ENCODE measurements at regions not wholly inside any gene's neighbourhood (a gene's known extent, or its start where the extent isn't known, plus 50 kb on each side); places are given as distances from the start of the nearest gene placed in this dataset.

- Histone ChIP-seq H3K27me3 (ENCODE audit: control insufficient read depth, insufficient read depth, low read length) (peaks cover 3% of the 10 kb centered on the region), H3K36me3 (ENCODE audit: control insufficient read depth, insufficient read depth, low read length) (no peaks in the 10 kb centered on the region), H3K4me3 (ENCODE audit: low read depth, low read length) (no peak overlapping the region)
- no peak for TF ChIP-seq CTCF (IDR thresholded peaks at IDR 0.05; ENCODE audit: insufficient read depth, low read length, poor library complexity, severe bottlenecking)
- DNase-seq (ENCODE audit: low read depth) = no peak
Measured at GRCh38 chr2:65869296-65869695, 436.9 kb upstream of the SPRED2 start.

- Histone ChIP-seq H3K27me3 (ENCODE audit: control insufficient read depth, insufficient read depth, low read length) (peaks cover 3% of the 10 kb centered on the region), H3K4me3 (ENCODE audit: low read depth, low read length) (no peak overlapping the region), H3K36me3 (ENCODE audit: control insufficient read depth, insufficient read depth, low read length) (no peaks in the 10 kb centered on the region)
- no peak for TF ChIP-seq CTCF (IDR thresholded peaks at IDR 0.05; ENCODE audit: insufficient read depth, low read length, poor library complexity, severe bottlenecking)
- DNase-seq (ENCODE audit: low read depth) = no peak
Measured at GRCh38 chr2:65868177-65868576, 435.8 kb upstream of the SPRED2 start.

GRCh38 chr2:65867446-65867845, 435.0 kb upstream of the SPRED2 start:
- DNase-seq (ENCODE audit: low read depth) = no peak
- Histone ChIP-seq H3K36me3 (ENCODE audit: control insufficient read depth, insufficient read depth, low read length) (no peaks in the 10 kb centered on the region), H3K4me3 (ENCODE audit: low read depth, low read length) (no peak overlapping the region), H3K27me3 (ENCODE audit: control insufficient read depth, insufficient read depth, low read length) (peaks cover 3% of the 10 kb centered on the region)
- no peak for TF ChIP-seq CTCF (IDR thresholded peaks at IDR 0.05; ENCODE audit: insufficient read depth, low read length, poor library complexity, severe bottlenecking)

- Histone ChIP-seq H3K27me3 (ENCODE audit: control insufficient read depth, insufficient read depth, low read length) (peaks cover 3% of the 10 kb centered on the region), H3K4me3 (ENCODE audit: low read depth, low read length) (no peak overlapping the region), H3K36me3 (ENCODE audit: control insufficient read depth, insufficient read depth, low read length) (no peaks in the 10 kb centered on the region)
- TF ChIP-seq CTCF (IDR thresholded peaks at IDR 0.05; ENCODE audit: insufficient read depth, low read length, poor library complexity, severe bottlenecking) = no peak
- DNase-seq (ENCODE audit: low read depth) = no peak
Measured at GRCh38 chr2:65866148-65866547, 433.7 kb upstream of the SPRED2 start.

GRCh38 chr2:65864619-65865018, 432.2 kb upstream of the SPRED2 start:
- no peak for TF ChIP-seq CTCF (IDR thresholded peaks at IDR 0.05; ENCODE audit: insufficient read depth, low read length, poor library complexity, severe bottlenecking)
- Histone ChIP-seq H3K27me3 (ENCODE audit: control insufficient read depth, insufficient read depth, low read length) (no peaks in the 10 kb centered on the region), H3K4me3 (ENCODE audit: low read depth, low read length) (no peak overlapping the region), H3K36me3 (ENCODE audit: control insufficient read depth, insufficient read depth, low read length) (no peaks in the 10 kb centered on the region)
- no peak for DNase-seq (ENCODE audit: low read depth)

GRCh38 chr2:65863713-65864112, 431.3 kb upstream of the SPRED2 start:
- Histone ChIP-seq H3K36me3 (ENCODE audit: control insufficient read depth, insufficient read depth, low read length) (no peaks in the 10 kb centered on the region), H3K4me3 (ENCODE audit: low read depth, low read length) (no peak overlapping the region), H3K27me3 (ENCODE audit: control insufficient read depth, insufficient read depth, low read length) (no peaks in the 10 kb centered on the region)
- DNase-seq (ENCODE audit: low read depth) = no peak
- no peak for TF ChIP-seq CTCF (IDR thresholded peaks at IDR 0.05; ENCODE audit: insufficient read depth, low read length, poor library complexity, severe bottlenecking)

All from kidney epithelial cell (primary cell).